ENCODE measurements at regions not wholly inside any gene's neighbourhood (a gene's known extent, or its start where the extent isn't known, plus 50 kb on each side); places are given as distances from the start of the nearest gene placed in this dataset.
"Not testable (repeated sequence)": the region's sequence is repeated elsewhere in the genome, so short reads cannot be mapped to it uniquely, and the experiment has no call there.

GRCh38 chr5:145661737-145662485 is 173.2 kb downstream of the PRELID2 start:
- no peak overlapping the region for H3K4me3 ChIP-seq

GRCh38 chr5:145660897-145661640 is 174.1 kb downstream of the PRELID2 start:
- H3K9me3 ChIP-seq = peaks cover 0 to 12% of the 10 kb centered on the region in 2 donors
- ATAC-seq (no peak), DNase-seq (peak in 2 of 4 donors; percentile 38 to 48)
- H3K27me3 ChIP-seq = no peaks in the 10 kb centered on the region
- no peak for TF ChIP-seq CTCF (IDR thresholded peaks at IDR 0.05)
- H3K27ac ChIP-seq = no peak overlapping the region
- no peaks in the 10 kb centered on the region for H3K36me3 ChIP-seq
- intact Hi-C loops (cut with DNase I) = no loop called here
- no peaks in the 10 kb centered on the region for H3K4me1 ChIP-seq
- H3K4me3 ChIP-seq = no peak overlapping the region

More at GRCh38 chr5:145661737-145662485, 173.2 kb downstream of the PRELID2 start:
- H3K27me3 ChIP-seq = no peaks in the 10 kb centered on the region
- H3K27ac ChIP-seq = no peak overlapping the region
- no peak for TF ChIP-seq CTCF (IDR thresholded peaks at IDR 0.05)
- ATAC-seq (no peak), DNase-seq (peak in 2 of 4 donors; percentile 51 to 72)
- intact Hi-C loops (cut with DNase I) = no loop called here
- peaks cover 0 to 4% of the 10 kb centered on the region in 2 donors for H3K9me3 ChIP-seq
- H3K36me3 ChIP-seq = no peaks in the 10 kb centered on the region
- H3K4me1 ChIP-seq = no peaks in the 10 kb centered on the region

DNA sequence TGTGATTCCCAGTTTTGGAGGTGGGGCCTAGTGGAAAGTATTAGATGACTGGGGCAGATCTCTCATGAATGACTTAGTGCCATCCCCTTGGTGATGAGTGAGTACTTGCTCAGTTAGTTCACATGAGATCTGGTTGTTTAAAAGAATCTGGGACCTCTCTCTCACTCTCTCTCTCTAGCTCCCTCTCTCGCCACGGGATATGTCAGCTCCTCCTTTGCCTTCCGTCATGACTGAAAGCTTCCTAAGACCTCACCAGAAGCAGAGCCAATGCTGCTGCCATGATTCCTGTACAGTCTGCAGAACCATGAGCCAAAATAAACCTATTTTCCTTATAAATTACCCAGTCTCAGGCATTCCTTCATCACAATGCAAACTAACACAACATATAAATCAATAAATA is 176.7 kb downstream of the PRELID2 start:
- TF ChIP-seq CTCF (IDR thresholded peaks at IDR 0.05) = no peak
- H3K27me3 ChIP-seq = no peaks in the 10 kb centered on the region
- DNase-seq = no peak
- no peak overlapping the region for H3K27ac ChIP-seq
- H3K4me3 ChIP-seq = no peak overlapping the region
- intact Hi-C loops (cut with DNase I) = no loop called here
- peaks cover 0 to 23% of the 10 kb centered on the region in 2 donors for H3K9me3 ChIP-seq
- no peaks in the 10 kb centered on the region for H3K4me1 ChIP-seq
- H3K36me3 ChIP-seq = no peaks in the 10 kb centered on the region
- ATAC-seq = no peak

DNA sequence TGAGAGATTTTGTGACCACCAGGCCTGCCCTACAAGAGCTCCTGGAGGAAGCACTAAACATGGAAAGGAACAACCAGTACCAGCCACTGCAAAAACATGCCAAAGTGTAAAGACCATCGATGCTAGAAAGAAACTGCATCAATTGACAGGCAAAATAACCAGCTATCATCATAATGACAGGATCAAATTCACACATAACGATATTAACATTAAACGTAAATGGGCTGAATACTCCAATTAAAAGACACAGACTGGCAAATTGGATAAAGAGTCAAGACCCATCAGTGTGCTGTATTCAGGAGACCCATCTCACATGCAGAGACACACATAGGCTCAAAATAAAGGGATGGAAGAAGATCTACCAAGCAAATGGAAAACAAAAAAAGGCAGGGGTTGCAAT is 182.4 kb downstream of the PRELID2 start:
- DNase-seq; intact Hi-C loops (cut with DNase I); H3K27me3 ChIP-seq; H3K27ac ChIP-seq; H3K4me1 ChIP-seq; ATAC-seq; H3K36me3 ChIP-seq; H3K4me3 ChIP-seq: not testable (repeated sequence)
- H3K9me3 ChIP-seq = peaks cover 0 to 41% of the 10 kb centered on the region in 2 donors

GRCh38 chr5:145647137-145647536 is 188.0 kb downstream of the PRELID2 start:
- H3K4me3 ChIP-seq; DNase-seq; H3K4me1 ChIP-seq; H3K27ac ChIP-seq; H3K36me3 ChIP-seq; ATAC-seq; intact Hi-C loops (cut with DNase I); H3K27me3 ChIP-seq: not testable (repeated sequence)
- peaks cover 0 to 41% of the 10 kb centered on the region in 2 donors for H3K9me3 ChIP-seq

DNA sequence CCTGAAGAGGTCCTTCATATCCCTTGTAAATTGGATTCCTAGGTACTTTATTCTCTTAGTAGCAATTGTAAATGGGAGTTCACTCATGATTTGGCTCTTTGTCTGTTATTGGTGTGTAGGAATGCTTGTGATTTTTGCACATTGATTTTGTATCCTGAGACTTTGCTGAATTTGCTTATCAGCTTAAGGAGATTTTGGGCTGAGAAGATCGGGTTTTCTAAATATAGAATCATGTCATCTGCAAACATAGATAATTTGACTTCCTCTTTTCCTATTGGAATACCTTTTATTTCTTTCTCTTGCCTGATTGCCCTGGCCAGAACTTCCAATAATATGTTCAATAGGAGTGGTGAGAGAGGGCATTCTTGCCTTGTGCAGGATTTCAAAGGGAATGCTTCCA is 191.9 kb downstream of the PRELID2 start:
- H3K27ac ChIP-seq; H3K27me3 ChIP-seq; H3K4me3 ChIP-seq; H3K36me3 ChIP-seq; intact Hi-C loops (cut with DNase I); DNase-seq; H3K4me1 ChIP-seq; ATAC-seq: not testable (repeated sequence)
- peaks cover 0 to 48% of the 10 kb centered on the region in 2 donors for H3K9me3 ChIP-seq

Data from left lung (tissue), 4 donors.